Stimulated activated CD8-positive, alpha-beta memory T cell treated with anti-CD3 and anti-CD28 coated beads, Interleukin-4, amount 100 ng/mL, for 1 hour (primary cell): ENCODE measurements at regions not wholly inside any gene's neighbourhood (a gene's known extent, or its start where the extent isn't known, plus 50 kb on each side); places are given as distances from the start of the nearest gene placed in this dataset.

Experiments
- DNase-seq, 2 donors: peaks; one replicate each; pipeline ENCODE4 v3.0.0-alpha.2; 2020; ENCODE audit warnings: low read depth in 2 of 2, low spot score in 1 of 2

DNA sequence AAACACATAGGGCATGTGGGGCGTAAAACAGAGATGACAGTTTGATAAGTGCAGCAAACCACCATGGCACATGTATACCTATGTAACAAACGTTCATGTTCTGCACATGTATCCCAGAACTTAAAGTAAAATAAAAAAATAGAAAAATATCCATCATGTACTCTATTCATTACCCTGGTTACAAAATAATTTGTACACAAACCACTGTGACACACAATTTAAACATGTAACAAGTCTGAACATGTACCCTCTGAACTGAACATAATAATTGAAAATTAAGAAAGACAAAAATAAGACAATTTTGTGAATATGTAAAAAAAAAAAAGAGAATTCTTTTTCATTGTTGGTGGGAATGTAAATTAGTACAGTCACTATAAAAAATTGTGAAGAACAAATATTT is 379.2 kb downstream of the KDM5D start:
- DNase-seq: no peak

GRCh38 chrY:19357249-19357648 is 387.3 kb downstream of the KDM5D start:
- DNase-seq: no peak

- DNase-seq: no peak
Measured at GRCh38 chrY:19356735-19357134, 387.8 kb downstream of the KDM5D start.

DNA sequence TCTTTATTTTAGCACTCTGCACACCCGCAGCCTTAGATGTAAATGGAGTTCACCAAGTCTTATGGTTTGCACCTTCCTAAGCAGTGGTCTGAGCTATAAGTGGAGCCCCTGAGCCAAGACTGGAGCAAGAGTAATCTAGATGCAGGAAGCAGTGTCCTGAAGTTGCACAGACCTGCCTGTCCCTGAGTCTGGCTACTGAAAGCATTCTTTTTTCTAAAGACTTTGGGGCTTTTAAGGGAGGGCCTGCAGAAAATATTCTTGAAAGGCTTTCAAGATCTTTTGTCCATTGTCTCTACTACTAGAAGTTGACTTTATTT is 389.7 kb downstream of the KDM5D start:
- DNase-seq: no peak

- DNase-seq: no peak
Measured at GRCh38 chrY:19354061-19354856, 390.3 kb downstream of the KDM5D start.

DNA sequence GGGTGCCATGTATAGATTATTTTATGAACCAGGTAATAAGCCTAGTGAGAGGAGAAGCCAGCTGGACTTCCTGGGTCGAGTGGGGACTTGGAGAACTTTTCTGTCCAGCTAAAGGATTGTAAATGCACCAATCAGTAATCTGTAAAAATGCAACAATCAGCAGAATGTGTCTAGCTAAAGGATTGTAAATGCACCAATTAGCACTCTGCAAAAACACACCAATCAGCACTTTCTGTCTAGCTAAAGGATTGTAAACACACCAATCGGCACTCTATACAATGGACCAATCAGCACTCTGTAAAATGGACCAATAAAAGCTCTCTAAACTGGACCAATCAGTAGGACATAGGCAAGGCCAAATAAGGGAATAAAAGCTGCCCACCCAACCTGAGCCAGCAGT is 392.9 kb downstream of the KDM5D start:
- no peak for DNase-seq

DNA sequence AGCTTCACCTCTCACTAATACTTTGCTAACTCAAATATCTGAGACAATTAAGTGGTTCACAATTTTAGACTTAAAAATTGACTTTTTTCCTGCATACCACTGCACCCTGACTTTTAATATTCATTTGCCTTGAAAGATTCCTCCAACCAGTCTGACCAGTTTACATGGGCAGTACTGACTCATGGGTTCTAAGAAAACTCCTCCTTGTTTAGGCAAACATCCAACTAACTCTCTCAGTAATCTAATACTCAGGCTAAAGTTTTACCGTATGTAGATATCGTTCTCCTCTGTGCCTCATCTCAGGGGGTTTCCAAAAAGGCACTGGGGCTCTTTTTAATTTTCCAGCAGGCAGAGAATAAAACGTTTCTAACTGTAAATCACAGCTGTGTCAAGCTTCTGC is 422.8 kb downstream of the KDM5D start:
- no peak for DNase-seq

GRCh38 chrY:19319135-19319534 is 425.4 kb downstream of the KDM5D start:
- DNase-seq: no peak

DNA sequence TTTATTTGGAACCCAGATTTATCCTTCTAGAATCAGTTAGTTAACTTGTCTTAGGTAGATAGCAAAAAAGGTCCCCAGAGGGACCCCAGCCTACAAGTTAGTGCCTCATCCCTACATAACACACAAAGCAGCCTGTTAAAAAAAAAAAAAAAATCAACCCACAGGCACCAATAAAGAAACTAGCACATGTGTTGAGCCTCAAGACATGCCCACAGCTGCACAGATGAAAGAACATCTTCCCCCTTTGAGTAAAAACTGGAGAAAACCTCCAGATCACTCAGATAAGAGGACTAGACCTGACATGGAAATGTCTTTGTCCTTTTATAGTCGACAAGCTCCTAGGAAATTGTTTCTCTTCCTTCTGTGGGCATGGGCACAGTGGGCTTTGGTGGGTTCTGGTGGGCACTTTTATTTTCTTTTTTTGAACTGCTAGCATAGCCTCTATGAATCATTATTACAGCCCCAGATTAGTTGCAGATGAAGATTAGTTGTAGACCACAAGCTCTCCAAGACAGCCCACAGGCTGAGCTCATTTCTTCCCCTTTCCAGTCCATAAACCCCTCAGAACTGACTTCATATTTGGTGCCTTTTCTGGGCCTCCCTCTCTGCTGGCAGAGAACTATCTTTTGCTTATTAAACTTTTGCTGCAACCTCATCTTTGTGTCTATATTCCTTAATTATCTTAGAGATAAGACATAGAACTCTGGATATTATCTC is 427.1 kb downstream of the KDM5D start:
- no peak for DNase-seq

- DNase-seq: no peak
Measured at GRCh38 chrY:19307627-19308026, 436.9 kb downstream of the KDM5D start.

- no peak for DNase-seq
Measured at GRCh38 chrY:19303136-19303535, 441.4 kb downstream of the KDM5D start.

DNA sequence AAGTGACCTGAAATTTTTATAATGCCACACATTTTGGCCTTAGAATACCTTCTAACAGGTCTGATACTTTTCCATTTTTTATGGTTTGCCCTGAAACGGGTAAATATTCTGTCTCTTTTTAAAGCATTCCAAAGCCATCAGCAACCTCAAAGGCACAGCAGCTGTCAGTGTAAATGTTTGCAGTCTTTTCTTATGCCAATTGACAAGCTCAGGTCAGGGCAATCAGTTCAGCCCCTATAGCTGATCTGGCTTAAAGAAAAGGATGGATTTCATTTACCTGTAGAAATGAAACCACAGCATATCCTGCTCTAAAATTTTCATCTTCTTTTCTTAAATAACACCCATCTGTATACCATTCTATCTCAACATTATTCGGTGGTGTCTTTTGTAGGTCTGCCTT is 453.6 kb downstream of the KDM5D start:
- DNase-seq: no peak

- no peak for DNase-seq
Measured at GRCh38 chrY:19274076-19274475, 470.4 kb downstream of the KDM5D start.

GRCh38 chrY:19268331-19268730 is 476.2 kb downstream of the KDM5D start:
- no peak for DNase-seq

GRCh38 chrY:19265404-19265803 is 479.1 kb downstream of the KDM5D start:
- DNase-seq: no peak

- no peak for DNase-seq
Measured at GRCh38 chrY:19262310-19262709, 482.2 kb downstream of the KDM5D start.

DNA sequence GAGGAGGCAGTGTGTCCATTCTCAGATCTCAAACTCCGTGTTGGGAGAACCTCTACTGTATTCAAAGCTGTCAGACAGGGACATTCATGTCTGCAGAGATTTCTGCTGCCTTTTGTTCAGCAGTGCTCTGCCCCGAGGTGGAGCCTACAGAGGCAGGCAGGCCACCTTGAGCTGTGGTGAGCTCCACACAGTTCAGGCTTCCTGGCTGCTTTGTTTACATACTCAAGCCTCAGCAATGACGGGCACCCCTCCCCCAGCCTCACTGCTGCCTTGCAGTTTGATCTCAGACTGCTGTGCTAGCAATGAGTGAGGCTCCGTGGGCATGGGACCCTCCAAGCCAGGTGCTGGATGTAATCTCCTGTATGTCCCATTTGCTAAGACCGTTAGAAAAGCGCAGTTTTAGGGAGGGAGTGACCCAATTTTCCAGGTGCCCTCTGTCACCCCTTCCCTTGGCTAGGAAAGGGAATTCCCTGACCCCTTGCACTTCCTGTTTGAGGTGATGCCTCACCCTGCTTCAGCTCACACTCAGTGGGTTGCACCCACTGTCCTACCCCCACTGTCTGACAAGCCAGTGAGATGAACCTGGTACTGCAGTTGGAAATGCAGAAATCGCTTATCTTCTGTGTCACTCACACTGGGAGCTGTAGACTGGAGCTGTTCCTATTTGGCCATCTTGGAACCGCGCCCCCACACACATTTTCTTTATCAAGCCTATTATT is 458.9 kb upstream of the HSFY2 start:
- peak in 1 of 2 donors; percentile 9 for DNase-seq

DNA sequence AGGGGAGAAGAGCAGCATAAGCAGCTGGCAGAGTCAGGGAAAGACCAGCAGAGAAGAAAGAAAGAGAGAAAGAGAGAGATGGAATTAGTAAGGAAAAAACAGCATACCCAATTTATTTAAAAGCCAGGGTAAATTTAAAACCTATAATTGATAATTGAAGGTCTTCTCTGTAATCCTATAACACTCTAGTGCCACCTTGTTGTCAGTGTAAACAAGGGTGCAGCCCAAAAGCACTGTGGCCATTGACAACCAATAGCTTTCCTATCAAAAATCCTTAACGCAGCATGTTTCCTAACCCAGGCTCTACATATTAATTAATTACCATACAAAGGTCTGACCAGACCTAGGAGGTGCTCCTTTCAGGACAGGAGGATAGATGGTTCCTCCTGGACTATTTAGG is 447.2 kb upstream of the HSFY2 start:
- DNase-seq: no peak

DNA sequence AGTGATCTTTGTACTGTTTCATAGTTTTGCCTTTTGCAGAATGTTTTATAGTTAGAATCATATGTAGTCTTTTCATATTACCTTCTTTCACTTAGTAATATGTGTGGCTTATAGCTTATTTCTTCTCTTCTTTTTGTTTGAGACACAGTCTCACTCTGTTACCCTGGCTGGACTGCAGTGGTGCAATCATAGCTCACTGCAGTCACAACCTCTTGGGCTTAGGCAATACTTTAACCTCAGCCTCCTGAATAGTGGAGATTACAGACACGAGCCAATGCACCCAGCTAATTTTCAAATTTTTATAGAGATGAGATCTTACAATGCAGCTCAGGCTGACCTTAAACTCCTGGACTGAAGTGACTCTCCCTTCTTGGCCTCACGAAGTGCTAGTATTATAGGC is 435.4 kb upstream of the HSFY2 start:
- DNase-seq: no peak

GRCh38 chrY:19207048-19207447 is 433.5 kb upstream of the HSFY2 start:
- DNase-seq: no peak

DNA sequence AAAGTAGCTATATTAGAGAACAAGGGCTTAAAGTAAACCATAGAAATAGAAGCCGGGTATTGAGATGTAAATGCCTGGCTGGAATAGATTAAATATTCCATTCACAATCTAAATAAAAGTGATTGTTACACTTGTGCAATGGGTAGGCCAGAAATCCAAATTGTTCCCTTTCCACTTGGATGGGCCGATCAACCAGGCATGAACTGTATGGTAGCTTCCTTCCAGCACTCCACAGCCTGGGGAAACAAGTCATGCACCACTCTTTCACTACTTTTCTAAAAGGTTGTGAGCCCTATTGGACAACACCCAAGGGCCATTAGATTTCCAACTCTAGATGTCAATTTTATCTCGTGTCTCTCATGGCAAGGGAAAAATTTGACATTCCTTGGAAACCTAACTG is 407.3 kb upstream of the HSFY2 start:
- DNase-seq: no peak

- no peak for DNase-seq
Measured at GRCh38 chrY:19168202-19168565, 394.6 kb upstream of the HSFY2 start.
